HuH-7.5 (cell line): ENCODE measurements at regions not wholly inside any gene's neighbourhood (a gene's known extent, or its start where the extent isn't known, plus 50 kb on each side); places are given as distances from the start of the nearest gene placed in this dataset.
A peak's percentile ranks its signal among the peaks of the same experiment; 100 is the strongest.

Source experiments
- DNase-seq: peaks from one replicate; pipeline ENCODE4 v3.0.0; 2011; ENCODE audit warnings: low spot score

DNA sequence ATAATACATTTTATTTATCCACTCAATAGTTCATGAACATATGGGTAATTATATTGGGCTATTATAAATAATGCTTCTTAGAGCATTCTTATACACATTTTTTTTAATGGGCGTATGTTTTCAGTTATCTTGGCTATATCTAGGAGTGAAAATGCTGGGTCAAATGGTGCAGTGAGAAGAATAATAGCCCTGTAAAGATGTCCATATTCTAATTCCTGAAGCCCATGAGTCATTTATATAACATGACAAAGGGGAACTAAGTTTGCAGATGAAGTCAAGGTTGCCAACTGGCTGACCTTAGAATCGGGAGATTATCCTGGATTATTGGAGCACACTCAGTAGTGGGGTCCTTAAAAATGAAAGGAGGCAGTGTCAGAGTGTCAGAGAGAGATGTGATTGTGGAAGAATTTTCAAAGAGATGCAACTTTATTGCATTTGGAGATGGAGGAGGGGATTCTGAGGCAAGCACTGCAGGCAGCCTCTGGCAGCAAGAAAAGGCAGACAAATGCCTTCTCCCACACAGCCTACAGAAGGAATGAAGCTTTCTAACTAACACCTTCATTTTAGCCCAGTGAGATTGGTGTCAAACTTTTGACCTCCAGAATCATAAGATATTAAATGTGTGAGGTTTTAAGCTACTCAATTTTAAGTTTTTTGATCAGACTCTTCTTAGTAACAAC is 106.1 kb upstream of the HS3ST1 start:
- DNase-seq = no peak

DNA sequence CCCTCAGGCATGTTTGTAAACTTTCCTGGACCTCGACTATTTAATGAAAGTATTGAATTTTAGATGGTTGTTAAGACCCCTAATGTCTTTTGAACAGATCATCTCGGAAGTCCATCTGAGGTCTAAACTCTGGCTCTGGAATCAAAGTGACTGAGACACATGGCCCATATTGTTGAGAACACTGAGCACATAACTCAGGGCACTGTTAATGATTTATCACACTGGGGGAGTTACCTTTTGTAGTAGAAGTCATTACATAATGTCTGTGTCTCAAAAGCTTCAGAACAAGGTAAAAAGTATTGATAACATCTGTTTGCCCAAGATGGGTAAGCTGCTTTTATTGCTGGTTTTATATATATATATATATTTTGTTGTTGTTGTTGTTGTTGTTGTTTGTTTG is 103.4 kb upstream of the HS3ST1 start:
- peak; percentile 18 for DNase-seq

DNA sequence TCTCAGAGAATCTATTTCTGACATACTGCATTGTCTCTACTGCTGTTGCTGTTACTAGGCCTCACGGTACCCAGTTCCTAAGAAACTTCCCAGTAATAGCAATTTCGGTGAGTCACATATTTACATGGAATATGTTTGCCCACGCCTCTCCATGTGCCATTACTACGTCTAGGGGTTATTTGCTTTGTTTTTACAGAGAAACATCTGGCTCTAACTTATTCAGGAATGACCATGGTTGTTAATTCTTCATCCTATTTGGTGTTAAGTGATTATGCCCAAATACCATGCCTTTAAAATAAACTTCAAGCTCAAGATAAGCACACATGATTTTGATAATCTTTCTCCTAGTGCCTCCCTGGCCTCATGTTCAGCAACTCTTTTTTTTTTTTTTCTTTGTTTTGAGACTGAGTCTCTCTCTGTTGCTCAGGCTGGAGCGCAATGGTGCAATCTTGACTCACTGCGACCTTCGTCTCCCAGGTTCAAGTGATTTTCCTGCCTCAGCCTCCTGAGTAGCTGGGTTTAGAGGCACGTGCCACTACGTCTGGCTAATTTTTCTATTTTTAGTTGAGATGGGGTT is 101.0 kb upstream of the HS3ST1 start:
- DNase-seq = peak; percentile 21

DNA sequence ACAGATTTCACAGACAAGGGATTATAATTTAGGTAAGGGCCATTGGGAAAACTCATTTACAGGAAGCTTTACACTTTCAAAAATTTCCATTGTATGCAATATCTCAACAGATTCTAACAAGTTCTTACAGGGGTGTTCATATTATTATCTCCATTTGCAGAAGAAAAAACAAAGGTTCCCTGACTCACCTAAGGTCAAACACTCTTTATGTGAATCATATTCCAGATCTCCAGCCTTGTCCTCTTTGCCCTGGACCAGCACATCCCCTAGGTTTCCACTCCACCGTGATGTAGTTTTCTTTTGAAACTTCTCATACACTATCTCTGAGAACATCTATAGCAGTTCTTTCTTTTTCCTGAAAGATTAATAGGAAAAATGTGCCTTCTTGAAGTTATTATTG is 96.4 kb upstream of the HS3ST1 start:
- DNase-seq = no peak

DNA sequence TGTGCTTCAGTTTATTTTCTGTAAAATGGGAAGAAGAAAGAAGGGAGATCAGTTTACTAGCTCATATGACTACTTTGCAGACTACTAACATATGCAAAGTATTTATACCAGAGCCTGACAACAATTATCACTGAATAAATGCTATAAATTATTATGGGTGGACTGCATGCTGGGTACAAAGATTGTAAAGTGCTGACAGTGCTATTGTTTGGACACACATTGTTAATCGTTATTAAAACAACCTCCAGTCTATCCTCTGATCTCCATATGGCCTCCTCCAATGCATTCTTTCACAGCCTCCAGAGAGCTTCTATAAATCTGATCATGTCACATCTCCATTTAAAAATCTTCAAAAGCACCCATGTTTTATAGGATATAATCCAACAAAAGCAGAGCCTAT is 90.1 kb upstream of the HS3ST1 start:
- DNase-seq = no peak

DNA sequence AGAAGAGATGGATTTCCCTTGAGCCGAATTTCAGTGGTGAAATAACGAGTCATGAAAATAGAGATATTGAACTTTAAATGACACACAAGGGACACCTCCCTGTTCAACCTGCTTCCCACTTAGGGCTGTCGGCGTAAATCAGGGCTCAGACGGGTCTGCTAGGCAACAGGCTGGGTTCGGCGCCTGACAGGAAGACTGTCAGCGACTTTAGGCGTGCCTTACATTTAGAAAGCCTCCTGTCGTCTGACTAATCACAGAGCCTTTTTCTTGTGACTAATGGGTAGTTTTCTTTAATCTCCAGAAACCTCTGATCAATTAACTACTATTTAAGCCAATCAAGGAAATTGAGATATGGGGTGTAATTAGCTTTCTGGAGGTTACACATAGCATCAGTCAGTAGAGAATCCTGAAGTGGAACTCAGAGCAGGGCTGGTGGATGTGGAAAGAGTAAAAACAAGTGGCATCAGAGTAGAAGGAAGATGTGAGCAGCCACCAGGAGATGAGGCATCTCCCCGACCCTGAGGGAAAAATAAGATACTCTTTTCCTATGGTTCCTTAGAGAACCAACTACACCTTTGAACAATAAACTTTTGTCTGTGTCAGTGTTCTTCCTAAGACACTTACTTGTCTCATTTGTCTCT is 86.2 kb upstream of the HS3ST1 start:
- DNase-seq = no peak

DNA sequence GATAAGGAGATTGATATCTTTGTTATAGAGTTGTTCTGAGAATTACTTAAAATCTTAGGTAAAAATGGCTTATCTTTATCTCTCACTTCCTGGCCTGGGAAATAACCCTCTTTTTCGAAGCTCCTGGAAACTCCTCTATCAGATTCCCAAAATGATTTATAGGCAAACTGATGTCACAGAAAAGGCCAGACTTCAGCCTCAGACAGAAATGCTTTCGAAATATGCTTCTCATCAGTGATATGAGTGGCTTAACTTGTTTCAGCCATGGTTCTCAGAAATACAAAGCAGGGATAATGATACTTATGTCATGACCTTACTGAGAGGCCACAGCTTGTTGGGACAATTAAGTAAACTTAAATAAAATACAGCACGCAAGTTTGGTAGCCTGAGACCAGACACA is 85.3 kb upstream of the HS3ST1 start:
- no peak for DNase-seq

DNA sequence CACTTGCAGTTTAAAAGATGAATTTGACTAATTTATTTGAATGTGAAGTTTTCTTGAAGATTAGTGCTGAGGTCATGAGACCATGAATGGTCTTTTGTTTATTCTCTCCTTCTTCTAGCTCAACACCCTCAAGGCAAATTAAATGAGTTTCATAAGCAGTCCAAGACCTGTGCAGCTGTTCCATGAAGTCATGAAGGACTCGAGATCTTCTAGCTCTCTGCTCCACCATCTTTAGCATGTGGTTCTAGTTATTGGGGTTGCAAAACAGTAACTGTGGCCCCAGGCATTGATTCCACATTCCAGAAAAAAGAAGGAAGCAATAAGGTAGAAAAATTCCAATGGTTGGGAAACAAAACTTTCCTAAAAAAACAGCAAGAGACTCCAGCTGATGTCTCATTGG is 84.2 kb upstream of the HS3ST1 start:
- DNase-seq = no peak

DNA sequence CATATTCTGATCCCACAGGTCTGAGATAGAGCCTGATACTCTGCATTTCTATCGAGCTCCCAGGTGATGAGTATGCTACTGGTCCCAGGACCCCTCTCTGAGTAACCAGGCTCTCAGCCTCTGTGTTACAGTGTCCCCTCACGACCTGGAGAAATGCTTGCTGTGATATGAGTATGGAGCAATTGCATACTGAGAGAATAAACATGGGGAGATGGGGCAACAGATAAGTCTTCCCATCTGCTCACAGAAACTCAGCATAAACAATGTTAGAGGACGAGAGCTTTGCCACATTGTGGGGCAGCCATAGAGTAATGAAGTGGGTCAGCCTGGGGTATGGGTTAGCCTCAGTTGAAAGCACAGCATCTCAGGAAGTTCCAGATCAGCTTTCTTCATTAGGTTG is 82.6 kb upstream of the HS3ST1 start:
- no peak for DNase-seq

DNA sequence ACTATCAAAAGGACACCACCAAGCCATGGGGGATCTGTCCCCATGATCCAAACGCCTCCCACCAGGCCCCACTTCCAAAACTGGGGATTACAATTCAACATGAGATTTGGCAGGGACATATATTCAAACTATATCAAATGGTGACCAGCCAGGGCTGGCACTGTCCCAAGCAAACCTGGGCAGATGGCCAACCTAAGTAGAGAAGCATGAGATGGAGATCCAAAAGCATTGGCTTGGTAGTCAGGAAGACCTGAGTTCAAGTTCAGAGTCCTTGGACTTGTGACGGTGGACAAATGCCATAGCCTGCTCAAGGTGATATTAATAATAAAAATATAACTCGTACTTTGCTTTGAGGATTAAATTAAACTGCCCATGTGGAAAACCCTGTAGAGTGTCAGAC is 79.2 kb upstream of the HS3ST1 start:
- DNase-seq = no peak

DNA sequence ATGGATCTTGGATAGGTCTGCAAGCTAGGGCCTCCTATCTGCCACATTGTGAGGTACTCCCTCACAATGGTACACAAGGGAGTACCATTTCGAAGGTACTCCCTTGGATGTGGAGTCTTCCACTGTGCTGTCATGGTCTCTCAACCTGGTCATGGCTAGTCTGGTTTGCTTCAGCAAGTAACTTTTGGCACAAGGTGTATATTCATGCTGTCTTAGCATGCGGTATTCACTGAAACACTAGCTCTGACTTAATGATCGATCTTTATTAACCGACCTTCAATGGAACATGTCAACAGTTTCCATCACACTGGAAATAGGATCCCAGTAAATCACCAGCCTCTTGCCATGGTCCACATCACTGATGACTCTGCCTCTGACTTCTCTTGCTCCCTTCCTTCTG is 77.5 kb upstream of the HS3ST1 start:
- DNase-seq = no peak

DNA sequence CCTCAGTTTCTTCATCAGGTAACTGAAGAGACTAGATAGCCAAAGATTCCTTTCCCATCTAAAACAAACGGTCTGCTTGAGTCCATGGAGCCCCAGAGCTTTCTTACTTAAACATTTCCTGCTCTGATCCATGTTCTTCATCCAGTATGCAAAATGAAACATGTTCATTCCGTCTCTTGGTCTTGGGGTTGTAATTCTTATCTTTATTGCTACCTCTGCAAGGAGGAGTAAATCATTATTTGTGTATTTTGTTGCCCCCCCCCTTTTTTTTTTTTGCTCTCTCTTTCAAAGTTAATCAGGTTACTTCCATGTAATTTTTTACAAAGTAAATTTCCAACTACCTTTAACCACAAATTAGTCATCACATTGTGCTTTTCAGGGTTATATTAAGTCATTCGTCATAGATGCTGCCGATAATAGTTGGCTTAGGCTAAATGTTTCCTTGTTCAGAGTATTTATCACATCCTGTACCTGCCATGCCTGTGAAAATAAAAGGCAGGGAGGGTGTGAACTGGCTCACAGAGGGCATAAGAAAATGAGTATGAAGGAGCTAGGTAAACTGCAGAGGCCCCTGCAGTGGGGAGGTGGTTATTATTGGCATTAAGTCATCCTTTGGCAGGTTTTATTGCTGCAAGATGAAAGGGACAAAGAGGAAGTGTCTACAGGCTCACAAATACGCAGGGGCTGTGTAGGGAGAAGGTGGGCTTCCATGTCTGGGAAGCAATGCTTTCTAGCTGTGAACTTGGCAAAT is 76.7 kb upstream of the HS3ST1 start:
- no peak for DNase-seq

DNA sequence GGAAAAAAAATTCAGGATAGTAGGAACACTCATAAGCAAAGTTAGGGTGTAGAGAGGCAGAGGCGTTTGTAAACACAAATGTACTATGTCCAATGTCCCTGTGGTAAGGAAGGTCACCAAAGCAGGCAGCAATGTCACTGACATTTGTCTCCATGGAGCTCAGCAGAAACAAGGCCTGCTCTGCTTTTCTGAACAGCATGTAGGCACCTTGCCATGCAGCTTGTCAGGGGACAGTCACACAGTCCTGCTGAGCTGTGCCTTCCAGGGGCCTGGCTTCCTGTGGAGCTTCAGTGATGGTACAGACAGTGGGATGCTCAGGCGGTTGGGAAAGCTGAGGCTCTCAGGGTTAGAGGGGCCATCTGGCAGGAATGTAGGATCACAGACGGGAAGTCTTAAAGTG is 74.5 kb upstream of the HS3ST1 start:
- no peak for DNase-seq

DNA sequence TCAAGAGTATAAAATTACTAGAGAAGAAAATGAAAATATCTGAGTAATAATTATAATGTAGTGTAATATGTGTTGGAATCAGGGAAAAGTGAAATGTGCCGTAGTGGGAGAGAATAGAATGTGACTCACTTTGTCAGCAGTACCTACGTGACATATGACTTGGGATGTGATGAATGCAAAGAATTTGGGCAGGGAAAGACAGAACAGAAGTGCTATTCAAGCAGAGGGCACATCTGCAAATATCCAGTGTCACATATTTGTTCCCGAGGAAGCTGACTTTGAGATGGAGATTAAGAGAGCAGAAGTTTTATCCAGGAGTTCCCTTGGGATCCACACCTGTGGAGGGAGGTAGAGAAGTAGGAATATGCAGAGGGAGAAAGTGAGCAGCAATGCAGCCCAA is 69.3 kb upstream of the HS3ST1 start:
- DNase-seq = no peak

DNA sequence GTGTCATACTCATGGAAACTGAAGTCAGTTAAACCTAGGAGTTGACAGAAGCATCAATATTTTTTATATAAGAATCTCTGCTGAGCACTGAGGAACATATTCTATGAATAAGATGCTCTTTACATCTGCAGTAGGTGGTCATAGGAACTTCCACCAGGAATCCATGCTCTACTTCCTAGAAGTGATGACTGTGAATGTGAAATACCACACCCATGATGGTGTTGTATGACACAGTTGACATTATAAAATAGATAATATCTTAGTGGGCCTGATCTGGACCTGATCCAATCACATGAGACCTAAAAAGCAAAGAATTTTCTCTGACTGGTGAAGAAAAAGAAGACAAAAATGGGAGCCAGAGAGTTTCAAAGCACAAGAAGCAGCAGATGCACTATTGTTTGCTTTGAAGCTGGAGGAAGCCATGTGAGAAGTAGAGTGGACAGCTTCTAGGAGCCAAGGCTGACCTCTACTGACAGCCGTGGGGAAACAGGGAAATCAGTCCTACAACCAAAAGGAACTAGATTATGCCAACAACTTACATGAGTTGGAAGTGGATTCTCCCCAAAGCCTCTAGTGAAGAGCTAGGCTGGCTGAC is 68.6 kb upstream of the HS3ST1 start:
- no peak for DNase-seq

DNA sequence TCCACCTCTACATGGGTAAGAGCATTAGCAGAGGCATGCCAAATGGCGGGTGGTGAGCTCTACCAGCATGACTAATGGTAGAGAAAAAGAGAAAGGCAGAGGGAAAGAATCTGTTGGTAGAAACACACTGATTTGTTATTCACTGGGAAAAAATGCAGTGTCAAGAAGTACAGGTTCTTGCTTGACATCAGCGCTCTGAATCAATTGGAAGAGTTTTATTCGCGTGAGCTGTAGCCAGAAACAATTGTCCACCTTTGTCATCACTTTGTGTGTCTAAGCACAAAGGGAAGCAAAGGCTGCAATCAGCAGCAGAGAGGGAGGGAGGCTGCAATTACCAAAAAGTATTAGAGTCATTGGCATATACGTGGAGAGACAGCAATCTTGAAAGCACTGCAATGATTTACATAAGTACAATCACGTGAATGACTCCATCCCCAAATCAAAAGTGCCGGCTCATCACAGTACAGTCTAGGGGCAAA is 67.7 kb upstream of the HS3ST1 start:
- no peak for DNase-seq

DNA sequence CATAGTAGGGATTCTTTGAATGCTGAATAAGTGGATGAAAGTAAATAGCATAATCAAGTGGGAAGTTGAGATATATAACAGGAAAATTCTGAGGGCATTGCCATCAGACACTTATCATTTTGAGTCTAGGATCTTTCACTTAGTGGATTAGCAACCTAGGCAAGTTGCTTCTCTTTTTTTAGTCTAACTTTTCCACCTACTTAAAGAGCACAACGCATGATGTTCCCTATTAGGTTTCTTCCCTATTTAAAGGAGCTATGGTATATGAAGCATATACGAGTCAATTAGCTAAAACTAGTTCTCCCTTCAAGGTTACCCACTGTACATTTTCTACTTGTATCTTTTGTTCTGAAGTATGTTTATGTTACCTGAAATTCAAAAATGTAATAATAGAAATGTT is 67.1 kb upstream of the HS3ST1 start:
- no peak for DNase-seq

DNA sequence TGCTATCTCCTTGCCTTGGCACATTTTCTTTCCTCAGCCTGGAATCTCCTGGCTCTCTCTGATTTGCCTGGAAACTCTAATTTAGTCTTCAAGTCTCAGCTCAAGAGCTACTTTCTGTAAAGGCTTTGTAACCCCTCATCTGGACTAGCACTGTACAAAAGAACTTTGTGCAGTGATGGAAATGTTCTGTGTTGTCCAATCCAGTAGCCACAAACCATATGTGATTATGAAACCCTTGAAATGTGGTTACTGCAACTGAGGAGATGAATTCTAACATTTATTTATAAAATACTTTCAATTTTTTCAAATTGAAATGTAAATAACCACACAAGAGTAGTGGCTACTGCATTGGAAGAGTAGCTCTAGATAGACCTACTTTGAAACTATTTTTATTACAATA is 66.6 kb upstream of the HS3ST1 start:
- DNase-seq = no peak

DNA sequence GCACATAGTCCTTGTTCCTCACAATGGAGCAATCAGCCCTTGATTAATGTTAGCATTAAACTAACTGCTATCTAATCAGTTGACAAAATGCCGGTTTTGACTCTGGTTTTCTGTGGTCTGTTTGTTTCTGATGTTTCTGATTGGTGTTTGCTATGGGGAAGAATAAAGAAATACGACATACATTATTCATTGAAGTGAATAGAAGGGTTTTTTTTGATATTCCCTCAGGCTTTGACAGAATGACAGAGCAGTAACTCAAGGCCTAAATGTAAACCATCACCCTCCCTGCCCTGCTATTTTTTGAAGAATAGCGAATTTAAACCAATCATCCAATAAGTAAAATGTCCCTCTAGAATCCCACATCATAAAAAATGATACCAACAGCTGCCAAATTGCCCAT is 65.5 kb upstream of the HS3ST1 start:
- DNase-seq = no peak

DNA sequence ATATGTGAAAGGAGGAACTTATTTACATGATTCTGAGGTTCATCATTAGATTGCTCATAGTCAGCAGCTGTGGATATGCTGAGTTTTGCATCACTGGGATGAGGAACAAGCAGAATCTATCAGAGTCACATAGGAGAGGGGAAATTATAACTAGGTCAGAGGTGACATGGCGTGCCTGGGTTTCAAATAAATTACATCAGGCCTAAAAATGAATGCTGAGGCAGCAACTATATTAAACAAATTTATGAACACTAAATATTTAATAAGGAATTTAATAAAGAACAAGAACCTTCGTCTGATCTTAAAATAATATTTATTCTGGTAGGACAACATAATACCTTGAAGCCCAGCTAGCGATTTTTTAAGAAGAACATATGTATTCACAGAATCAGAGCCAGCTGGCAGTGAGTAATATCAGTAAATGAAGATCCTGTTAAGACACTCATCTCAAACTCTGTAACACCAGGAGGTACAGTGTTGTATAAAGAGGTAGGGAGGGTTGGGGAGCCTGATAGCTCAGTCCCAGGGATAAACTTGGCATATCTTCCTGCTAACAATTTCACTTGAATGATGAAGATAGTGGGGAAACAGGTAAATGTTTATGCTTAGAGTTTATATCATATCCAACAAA is 60.9 kb upstream of the HS3ST1 start:
- no peak for DNase-seq

DNA sequence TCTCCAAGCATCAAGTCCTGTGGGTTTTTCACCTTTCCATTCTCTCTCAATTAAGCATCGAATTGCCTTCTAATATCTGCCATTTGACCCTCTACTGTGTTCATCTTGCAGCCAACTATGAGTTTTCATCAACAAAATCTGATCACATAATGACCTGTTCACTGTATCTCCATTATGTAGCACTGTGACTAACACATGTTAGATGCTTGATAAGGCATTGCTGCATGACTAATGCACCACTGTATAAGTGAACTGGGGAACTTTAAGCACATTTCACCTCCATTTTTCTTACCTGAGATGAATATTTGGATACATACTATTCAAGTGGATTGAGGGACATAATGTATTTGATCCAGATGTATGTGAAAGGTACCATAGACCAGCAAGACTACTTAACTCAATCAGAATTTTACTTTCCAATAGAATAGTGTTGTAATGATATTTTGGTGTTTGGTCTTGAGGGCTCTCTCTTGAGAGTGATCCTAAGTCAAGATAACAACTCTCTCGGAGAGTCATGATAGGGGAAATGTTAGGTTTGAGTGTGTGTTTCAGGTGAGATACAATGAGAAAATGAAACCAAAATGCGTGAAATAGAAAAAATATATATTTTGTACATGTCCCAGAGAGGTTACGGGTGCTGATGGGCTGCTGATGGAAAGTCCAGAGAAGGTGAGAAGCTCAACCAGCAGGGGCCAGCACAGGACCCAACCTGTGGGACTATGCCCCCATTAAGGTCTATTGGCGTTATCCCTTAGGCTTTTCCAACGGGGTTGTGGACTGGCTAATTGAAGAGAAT is 60.2 kb upstream of the HS3ST1 start:
- DNase-seq = no peak
